Lower leg skin (tissue), 4 donors: ENCODE measurements at regions not wholly inside any gene's neighbourhood (a gene's known extent, or its start where the extent isn't known, plus 50 kb on each side); places are given as distances from the start of the nearest gene placed in this dataset.

Experiments used
- DNase-seq, 2 donors: peaks; one replicate each; pipeline ENCODE4 v3.0.0-alpha.2; 2019; ENCODE audit warnings: low spot score in 2 of 2
- H3K4me3 ChIP-seq: fragments of 200-600 bp; sonication (generic); 2 replicates; pipeline ENCODE4 v1.5.1; 2017; ENCODE audit warnings: mild to moderate bottlenecking, low read depth; ENCODE audit not compliant: poor library complexity, severe bottlenecking
- CTCF ChIP-seq, 3 donors: fragments of 450-650 bp; IDR thresholded peaks; one replicate each; pipeline ENCODE4 v1.5.1; 2016; ENCODE audit warnings: antibody characterized with exemption in 3 of 3, mild to moderate bottlenecking in 3 of 3, moderate library complexity in 2 of 3
- POLR2A ChIP-seq, 2 donors: fragments of 450-650 bp; IDR thresholded peaks; one replicate each; pipeline ENCODE4 v1.6.1; 2016 to 2017; ENCODE audit warnings: antibody characterized with exemption in 2 of 2, mild to moderate bottlenecking in 1 of 2, moderate library complexity in 1 of 2
- WGBS, 2 donors: methylation state at CpG; one replicate each; pipeline ENCODE4 v1.1.5; 2018; 5-methylcytosine and 5-hydroxymethylcytosine counted together
- intact Hi-C: fragments of 100-400 bp; cut with DNase I; formaldehyde crosslinking; loops from one replicate; pipeline ENCODE4 v1.15.0; 2023; ENCODE audit warnings: low total_unique reads

GRCh38 chr19:28427376-28428083 lies 785.4 kb downstream of the UQCRFS1 start:
- WGBS, 2 donors, result 65 to 78% methylated on average over 10 of the region's 10 CpGs
- TF ChIP-seq CTCF (IDR thresholded peaks at IDR 0.05) (no peak), POLR2A (IDR thresholded peaks at IDR 0.05) (no peak)
- no peak overlapping the region for H3K4me3 ChIP-seq
- intact Hi-C loops, result no loop called here
- no peak for DNase-seq

DNA sequence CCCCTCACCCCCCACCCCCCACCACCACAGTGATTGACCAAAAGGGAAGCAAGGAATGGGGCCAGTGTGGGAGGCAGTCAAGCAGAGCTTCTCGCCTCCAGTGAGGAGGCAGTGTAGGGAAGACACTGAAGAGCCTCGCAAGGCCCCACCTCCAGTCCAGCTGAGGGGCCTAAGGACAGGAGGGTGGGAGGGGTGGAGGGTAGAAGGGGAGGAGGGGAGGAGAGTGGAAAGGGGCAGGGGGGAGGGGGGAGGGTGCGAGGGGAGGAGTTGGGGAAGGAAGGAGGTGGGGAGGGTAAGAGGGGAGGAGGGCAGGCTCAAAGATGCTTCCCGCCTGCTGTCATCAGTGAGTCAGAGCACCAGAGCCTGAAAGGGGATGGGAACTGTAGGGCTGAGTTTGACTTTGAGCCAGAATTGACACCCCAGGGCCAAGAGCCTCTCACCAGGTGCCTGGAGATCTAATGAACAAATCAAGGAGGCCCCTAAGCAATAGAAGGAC lies 786.2 kb downstream of the UQCRFS1 start:
- no peak for TF ChIP-seq CTCF (IDR thresholded peaks at IDR 0.05)
- no peak for TF ChIP-seq POLR2A (IDR thresholded peaks at IDR 0.05)
- no peak overlapping the region for H3K4me3 ChIP-seq
- intact Hi-C loops, result no loop called here
- WGBS, 2 donors, result 46 to 58% methylated on average over 3 to 4 of the region's 4 CpGs
- DNase-seq, result no peak

DNA sequence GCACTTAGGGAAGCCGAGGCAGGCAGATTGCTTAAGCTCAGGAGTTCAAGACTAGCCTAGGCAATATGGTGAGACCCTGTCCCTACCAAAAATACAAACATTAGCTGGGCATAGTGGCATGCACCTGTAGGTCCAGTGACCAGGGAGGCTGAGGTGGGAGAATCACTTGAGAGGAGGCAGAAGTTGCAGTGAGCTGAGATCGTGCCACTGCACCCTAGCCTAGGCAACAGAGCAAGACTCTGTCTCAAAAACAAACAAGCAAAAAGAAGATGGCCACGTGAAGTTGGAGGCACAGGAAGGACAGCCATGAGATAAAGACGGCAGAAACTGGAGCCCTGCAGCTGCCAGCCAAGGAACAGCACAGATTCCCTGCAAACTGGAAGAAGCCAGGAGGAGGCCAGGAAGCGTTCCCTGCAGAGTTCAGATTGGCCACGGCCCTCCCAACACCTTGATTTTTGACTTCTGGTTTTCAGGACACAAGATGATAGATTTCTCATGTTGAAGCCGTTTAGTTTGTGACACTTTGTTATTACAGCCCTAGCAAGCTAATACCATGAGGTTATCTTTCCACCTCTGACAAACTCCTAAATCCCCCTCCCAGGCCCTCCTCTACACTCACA lies 786.7 kb downstream of the UQCRFS1 start:
- no peak overlapping the region for H3K4me3 ChIP-seq
- WGBS, 2 donors, result 51 to 54% methylated on average over 7 of the region's 7 CpGs
- intact Hi-C loops, result no loop called here
- DNase-seq, result no peak
- TF ChIP-seq CTCF (IDR thresholded peaks at IDR 0.05) (no peak), POLR2A (IDR thresholded peaks at IDR 0.05) (no peak)

DNA sequence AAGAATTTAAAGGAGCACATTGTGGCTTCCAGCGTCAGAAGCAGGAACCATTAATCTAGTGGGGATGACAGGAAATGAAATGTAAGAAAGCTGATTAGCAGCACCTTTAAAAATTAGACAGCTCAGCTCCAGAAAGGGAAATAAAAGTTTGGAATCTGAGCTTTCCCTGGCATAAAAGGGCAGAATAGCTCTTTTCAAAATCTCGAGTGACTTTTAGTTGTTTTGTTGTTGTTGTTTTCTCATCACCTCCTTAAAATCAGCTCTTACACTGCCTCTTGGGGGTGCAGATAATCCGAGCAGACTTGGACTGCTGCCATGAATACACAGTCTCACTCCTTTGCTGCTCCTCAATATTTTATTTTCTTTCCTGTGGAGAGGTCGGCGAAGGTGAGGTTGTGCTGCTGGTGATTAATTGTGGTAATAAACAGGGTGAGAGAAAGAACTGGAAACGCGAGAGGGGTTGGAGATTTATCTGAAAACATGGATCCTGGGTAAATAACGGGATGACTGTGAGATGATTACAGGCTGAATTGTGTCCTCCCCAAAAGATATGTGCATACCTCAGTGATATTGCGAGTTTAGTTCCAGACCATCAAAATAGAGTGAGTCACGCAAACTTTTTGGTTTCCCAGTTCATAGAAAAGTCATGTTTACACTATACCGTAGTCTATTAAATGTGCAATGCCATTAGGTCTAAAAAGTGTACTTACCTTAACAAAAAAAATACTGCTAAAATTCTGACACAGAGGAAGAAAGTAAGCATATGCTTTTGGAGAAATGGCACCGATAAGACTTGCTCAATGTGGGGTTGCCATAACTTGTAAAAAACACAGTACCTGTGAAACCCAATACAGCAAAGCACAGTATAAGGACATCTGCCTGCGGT lies 787.7 kb downstream of the UQCRFS1 start:
- no peak for TF ChIP-seq POLR2A (IDR thresholded peaks at IDR 0.05)
- no peak for TF ChIP-seq CTCF (IDR thresholded peaks at IDR 0.05)
- DNase-seq, result no peak
- WGBS, 2 donors, result 33 to 37% methylated on average over 13 of the region's 13 CpGs
- no peak overlapping the region for H3K4me3 ChIP-seq
- intact Hi-C loops, result no loop called here

GRCh38 chr19:28424662-28425045 lies 788.3 kb downstream of the UQCRFS1 start:
- WGBS, 2 donors, result 29 to 36% methylated on average over 4 of the region's 4 CpGs
- no peak overlapping the region for H3K4me3 ChIP-seq
- intact Hi-C loops, result no loop called here
- TF ChIP-seq CTCF (IDR thresholded peaks at IDR 0.05), result no peak
- TF ChIP-seq POLR2A (IDR thresholded peaks at IDR 0.05), result no peak
- DNase-seq, result no peak
